NCI-H748 treated with DMSO at 0.1 percent for 48 hours (cell line): ENCODE measurements at regions not wholly inside any gene's neighbourhood (a gene's known extent, or its start where the extent isn't known, plus 50 kb on each side); places are given as distances from the start of the nearest gene placed in this dataset.

Source experiments
- DNase-seq: peaks from one replicate; lab custom pipeline; 2025; lab: John Stamatoyannopoulos, UW

- DNase-seq = no peak
Measured at GRCh38 chr1:214928574-214928973, 154.0 kb upstream of the KCNK2 start.

GRCh38 chr1:214933375-214933774, 149.2 kb upstream of the KCNK2 start:
- DNase-seq = no peak

GRCh38 chr1:214934045-214934444, 148.5 kb upstream of the KCNK2 start:
- DNase-seq = no peak

DNA sequence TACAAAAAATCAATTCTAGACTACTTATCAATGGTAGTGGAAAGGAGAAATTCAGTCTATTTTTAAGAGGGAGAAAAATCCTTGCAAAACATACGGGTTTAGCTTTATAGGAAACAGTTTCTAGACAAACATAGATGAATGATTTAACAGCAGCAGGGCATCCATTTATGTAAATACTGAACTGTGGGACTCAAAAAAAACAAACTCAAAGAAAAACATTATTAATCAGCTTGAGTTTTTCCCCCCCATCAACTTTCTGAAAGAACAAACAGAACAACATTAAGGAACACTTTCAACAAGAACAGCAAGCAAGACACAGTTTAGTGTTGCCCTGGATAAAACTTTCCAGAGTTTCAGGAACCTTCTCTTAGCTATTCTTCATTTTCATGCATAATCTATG, 147.3 kb upstream of the KCNK2 start:
- no peak for DNase-seq

DNA sequence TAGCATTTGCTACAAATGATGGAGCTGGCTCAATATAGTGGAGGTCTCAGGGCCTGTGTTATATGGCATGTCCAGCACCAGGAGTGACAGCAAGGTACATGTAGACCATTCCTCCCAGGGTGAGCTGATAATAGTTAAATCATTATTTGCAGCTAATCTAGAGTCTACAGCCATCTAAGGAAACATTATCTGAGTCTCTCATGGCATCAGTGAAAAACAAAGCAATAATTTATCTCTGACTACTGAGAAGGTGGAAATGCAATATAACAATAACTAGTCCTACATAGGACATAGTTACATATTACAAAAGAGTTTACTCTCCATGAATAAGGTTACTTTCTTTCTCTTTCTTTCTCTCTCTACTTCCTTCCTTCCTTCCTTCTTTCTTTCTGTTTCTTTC, 143.4 kb upstream of the KCNK2 start:
- no peak for DNase-seq

DNA sequence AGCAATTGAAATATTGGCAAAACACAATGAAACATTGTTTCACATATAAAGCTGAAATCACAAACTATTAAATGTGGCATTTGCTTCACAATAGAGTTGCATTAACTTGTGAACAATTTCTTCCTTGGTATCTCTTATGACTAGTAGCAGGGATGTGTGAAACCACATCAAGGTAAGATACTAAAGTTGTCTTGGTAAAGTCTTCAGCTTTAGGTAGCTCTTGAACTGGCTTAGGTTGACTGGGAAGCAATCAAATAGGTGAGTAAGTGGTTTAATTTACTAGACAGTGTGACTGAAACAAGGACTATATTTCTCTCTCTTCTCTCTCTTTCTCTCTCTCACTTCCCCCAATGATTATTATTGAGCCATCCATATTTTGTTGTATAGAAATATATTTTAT, 141.5 kb upstream of the KCNK2 start:
- no peak for DNase-seq

GRCh38 chr1:214943054-214943453, 139.5 kb upstream of the KCNK2 start:
- DNase-seq = no peak

- no peak for DNase-seq
Measured at GRCh38 chr1:214946615-214947014, 135.9 kb upstream of the KCNK2 start.

- DNase-seq = no peak
Measured at GRCh38 chr1:214952648-214953047, 129.9 kb upstream of the KCNK2 start.

GRCh38 chr1:214953901-214954616, 128.5 kb upstream of the KCNK2 start:
- no peak for DNase-seq

- DNase-seq = no peak
Measured at GRCh38 chr1:214954617-214954949, 128.0 kb upstream of the KCNK2 start.

DNA sequence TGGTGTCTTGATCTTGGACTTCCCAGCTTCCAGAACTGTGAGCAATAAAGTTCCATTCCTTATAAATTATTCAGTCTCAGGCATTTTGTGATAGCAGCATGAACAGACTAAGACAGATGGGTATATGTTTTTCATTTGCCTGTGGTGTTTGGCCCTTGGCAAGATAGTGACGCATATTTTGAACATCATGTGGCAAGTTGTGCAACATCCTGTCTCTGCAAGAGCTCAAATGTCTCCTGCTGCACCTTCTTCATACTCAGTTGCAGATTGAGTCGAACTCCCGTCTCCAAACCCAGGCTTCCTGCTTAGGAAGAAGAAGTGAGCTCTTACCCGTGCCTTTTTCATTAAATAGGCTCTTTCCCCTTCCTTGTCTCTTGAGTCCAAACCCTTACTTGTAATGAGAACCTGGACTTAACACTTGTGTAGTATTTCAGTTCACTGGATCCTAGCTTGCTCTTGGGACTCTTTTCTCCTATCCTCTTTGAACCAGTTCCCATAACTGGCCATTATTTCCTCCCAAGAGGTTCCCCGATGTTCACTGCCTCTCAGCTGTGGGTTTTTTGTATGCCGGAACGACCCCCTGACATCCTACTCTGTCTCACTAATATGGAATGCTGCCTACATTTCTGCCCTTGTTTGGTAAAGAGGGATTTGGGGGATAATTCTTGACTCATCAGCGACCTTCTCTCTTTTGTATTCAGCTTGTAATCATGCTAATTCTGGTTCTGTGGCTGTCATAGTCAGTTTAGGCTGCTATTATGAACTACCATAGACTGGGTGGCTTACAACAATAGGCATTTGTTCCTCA, 125.0 kb upstream of the KCNK2 start:
- no peak for DNase-seq

- DNase-seq = no peak
Measured at GRCh38 chr1:214958486-214958885, 124.1 kb upstream of the KCNK2 start.

DNA sequence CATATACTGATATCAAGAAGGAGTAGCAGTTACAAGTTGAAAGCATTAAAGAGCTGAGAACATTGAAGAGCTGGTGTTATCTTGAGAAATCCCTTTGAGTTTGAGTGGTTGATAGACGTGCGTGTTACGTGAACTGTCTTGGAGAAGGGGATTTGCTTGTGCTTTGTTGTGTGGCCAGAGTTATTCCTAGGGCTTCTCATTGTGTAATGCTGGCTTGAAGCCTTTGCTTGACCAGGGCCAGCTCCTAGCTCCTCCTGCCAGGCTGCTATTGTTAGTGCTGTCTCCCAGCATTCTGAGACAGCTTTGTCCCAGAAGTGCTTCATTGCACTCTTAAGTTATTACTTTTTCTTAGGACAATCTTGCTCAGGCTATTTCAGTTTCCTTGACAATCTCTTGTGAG, 116.2 kb upstream of the KCNK2 start:
- DNase-seq = no peak

DNA sequence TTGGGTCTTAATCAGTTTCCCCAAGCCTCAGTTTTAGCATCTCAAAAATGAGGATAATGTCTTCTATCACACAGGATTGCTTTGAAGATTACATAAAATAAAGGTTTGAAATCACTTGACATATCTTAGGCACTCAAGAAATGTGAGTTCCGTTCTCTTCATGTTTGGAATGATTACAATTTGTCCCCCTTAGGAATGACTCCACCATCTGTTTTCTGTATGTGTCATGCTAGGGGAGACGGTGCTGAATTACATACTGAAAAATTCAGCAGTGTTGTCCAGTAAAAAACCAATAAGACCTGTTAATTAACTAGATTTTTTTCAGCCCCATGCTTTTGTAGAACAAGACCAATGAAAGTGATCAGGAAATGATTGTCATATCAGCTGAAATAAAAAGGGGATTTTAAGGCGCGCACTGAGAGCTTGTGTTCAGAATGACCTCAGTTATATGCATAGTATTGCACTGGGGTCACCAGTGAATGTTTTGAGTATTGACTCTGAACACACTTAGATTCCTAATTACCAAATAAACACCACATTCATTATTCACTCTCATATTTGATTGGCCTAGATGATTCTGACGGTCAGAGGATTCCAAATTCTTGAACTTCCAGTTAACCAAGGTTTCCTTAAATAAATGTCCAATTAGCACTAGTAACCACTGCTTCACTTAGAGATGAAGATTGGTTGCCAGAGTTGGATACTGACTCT, 114.5 kb upstream of the KCNK2 start:
- no peak for DNase-seq

DNA sequence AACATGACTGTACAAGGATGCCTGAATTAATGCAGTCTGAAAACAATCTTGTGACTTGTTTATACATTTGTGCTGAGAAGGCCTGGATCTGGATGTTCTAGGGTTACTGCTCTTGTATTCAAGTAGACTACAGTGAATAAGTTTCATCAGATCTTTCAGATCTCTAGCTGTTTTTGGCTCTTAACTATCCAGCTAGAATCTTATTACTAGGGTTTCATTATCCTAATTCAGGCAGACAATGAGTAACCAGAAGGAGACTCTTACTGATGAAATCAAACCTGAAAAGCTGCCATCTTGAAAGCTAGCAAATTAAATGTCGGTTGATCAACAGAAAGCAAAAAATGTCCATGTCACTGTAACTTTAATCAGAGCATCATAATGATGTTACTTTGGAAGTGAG, 112.5 kb upstream of the KCNK2 start:
- DNase-seq = no peak

GRCh38 chr1:214971071-214971470, 111.5 kb upstream of the KCNK2 start:
- DNase-seq = no peak

GRCh38 chr1:214974002-214974401, 108.5 kb upstream of the KCNK2 start:
- no peak for DNase-seq

DNA sequence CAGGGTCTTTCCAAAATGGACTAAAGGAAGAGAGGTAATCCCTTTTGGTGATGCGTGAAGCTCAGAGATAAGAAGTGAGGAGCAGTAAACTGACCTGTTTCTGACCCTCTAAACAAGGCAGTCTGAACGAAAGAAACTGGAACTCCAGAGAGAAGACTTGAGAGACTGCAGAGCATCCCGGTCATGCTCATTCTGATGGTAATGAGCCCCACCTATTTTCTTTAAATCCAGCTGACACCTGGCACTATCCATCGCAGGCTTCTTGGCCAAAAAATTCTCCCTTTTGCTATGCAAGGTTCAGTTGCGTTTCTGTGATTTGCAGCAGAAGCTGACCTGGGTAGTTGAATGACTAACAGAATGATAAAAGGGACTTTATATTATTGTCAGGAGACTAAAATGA, 105.9 kb upstream of the KCNK2 start:
- no peak for DNase-seq

DNA sequence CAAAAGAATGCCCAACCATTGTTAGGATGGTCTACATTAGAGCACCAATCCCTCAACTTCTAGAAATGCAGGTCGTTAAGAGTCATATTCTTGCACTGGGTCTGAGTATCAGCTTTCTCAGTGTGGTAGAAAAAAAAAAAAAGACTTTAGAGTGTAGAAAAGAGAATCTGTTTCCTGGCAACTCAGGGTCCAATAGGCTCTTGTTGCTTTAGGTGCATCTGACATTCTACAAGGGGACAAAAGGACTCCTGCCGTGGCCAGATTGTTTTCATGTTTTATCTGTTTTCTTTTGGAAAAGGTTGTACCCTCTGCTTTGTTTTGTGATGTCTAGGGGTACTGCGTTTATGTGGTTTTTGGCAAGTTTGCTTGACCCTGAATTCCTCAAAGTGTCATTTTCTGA, 105.4 kb upstream of the KCNK2 start:
- DNase-seq = no peak

- DNase-seq = no peak
Measured at GRCh38 chr1:214977700-214978374, 104.7 kb upstream of the KCNK2 start.

DNA sequence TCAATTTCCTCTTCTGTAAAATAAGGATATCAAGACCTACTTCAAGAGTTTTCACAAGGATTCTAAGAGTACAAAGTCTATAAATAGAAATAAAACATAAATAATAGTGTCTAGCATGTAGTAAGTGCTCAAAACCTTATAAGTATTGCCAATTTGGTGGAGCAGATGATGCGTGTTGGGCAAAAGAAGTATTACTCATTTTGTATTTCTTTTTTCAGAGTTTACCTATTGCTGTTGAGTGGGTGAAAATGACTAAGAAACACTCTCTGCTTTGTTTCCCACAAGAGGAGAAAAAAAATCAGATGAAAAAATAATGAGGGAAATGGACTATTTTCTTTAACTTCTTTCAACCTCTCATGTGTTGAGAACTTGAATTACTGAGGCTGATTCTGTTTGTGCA, 103.3 kb upstream of the KCNK2 start:
- no peak for DNase-seq

DNA sequence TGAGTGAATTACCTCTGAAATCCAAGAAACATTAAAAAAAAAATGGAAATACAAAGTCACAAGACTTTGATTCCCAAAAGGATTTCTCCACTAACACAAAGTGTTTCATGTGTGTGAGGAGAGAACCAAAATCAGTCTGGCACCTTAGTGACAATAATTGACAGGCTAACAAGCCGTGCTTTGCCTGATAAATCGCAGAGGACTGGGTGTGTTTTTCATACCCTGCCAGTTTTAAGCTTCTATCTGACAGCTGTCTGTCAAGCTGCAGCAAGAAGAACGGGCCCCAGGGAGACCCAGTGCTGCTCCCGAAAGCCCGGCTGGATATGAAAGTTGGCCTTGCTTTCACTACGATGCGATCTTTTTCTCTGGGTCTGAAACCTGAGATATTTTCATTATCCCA, 101.6 kb upstream of the KCNK2 start:
- no peak for DNase-seq
